ENCODE measurements at regions not wholly inside any gene's neighbourhood (a gene's known extent, or its start where the extent isn't known, plus 50 kb on each side); places are given as distances from the start of the nearest gene placed in this dataset.

DNA sequence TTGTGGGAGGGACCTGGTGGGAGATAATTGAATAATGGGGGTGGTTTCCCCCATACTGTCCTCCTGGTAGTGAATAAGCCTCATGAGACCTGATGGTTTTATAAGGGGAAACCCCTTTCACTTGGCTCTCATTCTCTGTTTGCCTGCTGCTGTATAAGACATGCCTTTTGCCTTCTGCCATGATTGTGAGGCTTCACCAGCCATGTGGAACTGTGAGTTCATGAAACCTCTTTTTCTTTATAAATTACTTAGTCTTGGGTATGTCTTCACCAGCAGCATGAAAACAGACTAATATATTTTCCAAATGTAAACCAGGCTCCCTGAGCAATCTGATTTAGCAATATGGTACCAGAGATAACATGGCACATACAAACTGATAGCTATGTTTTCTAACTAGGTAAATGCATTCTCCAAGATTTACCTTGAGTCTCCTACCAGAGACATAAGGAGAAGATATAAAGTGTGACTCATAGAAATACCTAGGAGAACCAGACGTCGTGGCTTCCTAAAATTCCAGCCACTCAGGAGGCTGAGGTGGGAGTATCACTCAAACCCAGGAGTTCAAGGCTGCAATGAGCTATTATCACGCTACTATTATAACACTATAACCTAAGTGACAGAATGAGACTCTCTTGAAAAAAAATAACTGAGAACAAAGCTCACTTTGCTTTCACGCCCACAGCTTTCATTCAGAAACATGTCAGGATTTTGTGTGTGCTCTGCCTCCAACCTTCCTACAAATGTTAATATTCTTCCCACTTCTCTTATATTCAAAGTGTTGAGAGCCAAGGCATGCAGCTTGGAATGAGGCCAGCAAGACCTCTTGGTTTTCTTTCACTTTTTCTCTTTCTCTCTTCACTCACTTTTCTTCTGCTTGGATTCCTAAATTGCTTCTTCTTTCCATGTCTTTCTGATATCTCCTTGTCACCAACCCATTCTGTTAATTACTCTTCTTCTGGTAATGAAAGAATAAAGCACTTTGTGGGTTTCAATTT, 263.9 kb upstream of the UBE2E3 start:
- no CpG with 5 or more reads among the region's 4 CpGs for WGBS, 2 donors (ENCODE audit: extremely low coverage in 2 of 2, insufficient read length in 2 of 2, insufficient replicate concordance in 1 of 2)
- H3K18ac ChIP-seq (ENCODE audit: low read length): no peak overlapping the region
- H4K8ac ChIP-seq (ENCODE audit: low read depth, low read length): no peak overlapping the region
- no peak overlapping the region for H3K9ac ChIP-seq (ENCODE audit: low read depth, low read length, poor library complexity)
- no peak overlapping the region for H3K23ac ChIP-seq (ENCODE audit: low read depth, low read length, poor library complexity)
- no peak overlapping the region for H3K4ac ChIP-seq (ENCODE audit: low read length)
- H3K27ac ChIP-seq (replicated peaks; ENCODE audit: low read length): no peak overlapping the region
- H3K9me3 ChIP-seq (replicated peaks in 1 of 2; ENCODE audit: control insufficient read depth in 2 of 2, insufficient read depth in 1 of 2, low read depth in 1 of 2, low read length in 2 of 2): peaks cover 0 to 1% of the 10 kb centered on the region in 2 donors
- no peak overlapping the region for H2AFZ ChIP-seq (ENCODE audit: low read length)
- no peaks in the 10 kb centered on the region for H3K36me3 ChIP-seq (replicated peaks in 1 of 2; ENCODE audit: control insufficient read depth in 2 of 2, insufficient read depth in 2 of 2, low read length in 2 of 2)
- no peak overlapping the region for H2BK120ac ChIP-seq (ENCODE audit: low read depth, low read length)
- no peak overlapping the region for H3K4me2 ChIP-seq (ENCODE audit: insufficient read depth, low read length, poor library complexity, severe bottlenecking)
- H3K4me1 ChIP-seq (ENCODE audit: control insufficient read depth in 2 of 2, insufficient read depth in 1 of 2, low read depth in 1 of 2, low read length in 2 of 2): no peaks in the 10 kb centered on the region
- no peak overlapping the region for H2BK5ac ChIP-seq (ENCODE audit: low read length)
- no peak overlapping the region for H3K4me3 ChIP-seq (ENCODE audit: low read length in 2 of 2)
- no peaks in the 10 kb centered on the region for H3K79me1 ChIP-seq (ENCODE audit: low read depth, low read length)
- H3K14ac ChIP-seq (ENCODE audit: low read length): no peak overlapping the region
- no peak overlapping the region for H2BK15ac ChIP-seq (ENCODE audit: low read length)
- no peak for DNase-seq (ENCODE audit: low spot score)
- no peak overlapping the region for H4K91ac ChIP-seq (ENCODE audit: low read depth, low read length, poor library complexity)
- no peak overlapping the region for H2AK5ac ChIP-seq (ENCODE audit: low read depth, low read length)
- no peaks in the 10 kb centered on the region for H3K27me3 ChIP-seq (ENCODE audit: control insufficient read depth in 3 of 3, insufficient read depth in 3 of 3, low read depth in 1 of 3, low read length in 3 of 3)
- H2BK12ac ChIP-seq (ENCODE audit: low read length): no peak overlapping the region

GRCh38 chr2:180715044-180715443, 265.4 kb upstream of the UBE2E3 start:
- no peak overlapping the region for H2BK5ac ChIP-seq (ENCODE audit: low read length)
- no peak overlapping the region for H3K18ac ChIP-seq (ENCODE audit: low read length)
- no peaks in the 10 kb centered on the region for H3K4me1 ChIP-seq (ENCODE audit: control insufficient read depth in 2 of 2, insufficient read depth in 1 of 2, low read depth in 1 of 2, low read length in 2 of 2)
- no peak overlapping the region for H3K14ac ChIP-seq (ENCODE audit: low read length)
- H3K9me3 ChIP-seq (replicated peaks in 1 of 2; ENCODE audit: control insufficient read depth in 2 of 2, insufficient read depth in 1 of 2, low read depth in 1 of 2, low read length in 2 of 2): peaks cover 0 to 1% of the 10 kb centered on the region in 2 donors
- H2AFZ ChIP-seq (ENCODE audit: low read length): no peak overlapping the region
- H2BK120ac ChIP-seq (ENCODE audit: low read depth, low read length): no peak overlapping the region
- no peaks in the 10 kb centered on the region for H3K79me1 ChIP-seq (ENCODE audit: low read depth, low read length)
- H2BK15ac ChIP-seq (ENCODE audit: low read length): no peak overlapping the region
- no peak overlapping the region for H4K8ac ChIP-seq (ENCODE audit: low read depth, low read length)
- H3K27me3 ChIP-seq (ENCODE audit: control insufficient read depth in 3 of 3, insufficient read depth in 3 of 3, low read depth in 1 of 3, low read length in 3 of 3): no peaks in the 10 kb centered on the region
- DNase-seq (ENCODE audit: low spot score): no peak
- no peak overlapping the region for H4K91ac ChIP-seq (ENCODE audit: low read depth, low read length, poor library complexity)
- H3K4ac ChIP-seq (ENCODE audit: low read length): no peak overlapping the region
- H3K4me3 ChIP-seq (ENCODE audit: low read length in 2 of 2): no peak overlapping the region
- H3K4me2 ChIP-seq (ENCODE audit: insufficient read depth, low read length, poor library complexity, severe bottlenecking): no peak overlapping the region
- H2BK12ac ChIP-seq (ENCODE audit: low read length): no peak overlapping the region
- no peak overlapping the region for H2AK5ac ChIP-seq (ENCODE audit: low read depth, low read length)
- no peak overlapping the region for H3K9ac ChIP-seq (ENCODE audit: low read depth, low read length, poor library complexity)
- no peak overlapping the region for H3K27ac ChIP-seq (replicated peaks; ENCODE audit: low read length)
- H3K23ac ChIP-seq (ENCODE audit: low read depth, low read length, poor library complexity): no peak overlapping the region
- H3K36me3 ChIP-seq (replicated peaks in 1 of 2; ENCODE audit: control insufficient read depth in 2 of 2, insufficient read depth in 2 of 2, low read length in 2 of 2): no peaks in the 10 kb centered on the region
- WGBS, 2 donors (ENCODE audit: extremely low coverage in 2 of 2, insufficient read length in 2 of 2, insufficient replicate concordance in 1 of 2): no CpG with 5 or more reads among the region's 1 CpG

- H3K4me1 ChIP-seq (ENCODE audit: control insufficient read depth in 2 of 2, insufficient read depth in 1 of 2, low read depth in 1 of 2, low read length in 2 of 2): peaks cover 0 to 5% of the 10 kb centered on the region in 2 donors
- H2BK120ac ChIP-seq (ENCODE audit: low read depth, low read length): no peak overlapping the region
- H2BK12ac ChIP-seq (ENCODE audit: low read length): no peak overlapping the region
- no peak overlapping the region for H3K9ac ChIP-seq (ENCODE audit: low read depth, low read length, poor library complexity)
- H3K4me3 ChIP-seq (ENCODE audit: low read length in 2 of 2): no peak overlapping the region
- H3K36me3 ChIP-seq (replicated peaks in 1 of 2; ENCODE audit: control insufficient read depth in 2 of 2, insufficient read depth in 2 of 2, low read length in 2 of 2): no peaks in the 10 kb centered on the region
- no peak overlapping the region for H4K91ac ChIP-seq (ENCODE audit: low read depth, low read length, poor library complexity)
- no peak overlapping the region for H3K4me2 ChIP-seq (ENCODE audit: insufficient read depth, low read length, poor library complexity, severe bottlenecking)
- DNase-seq (ENCODE audit: low spot score): no peak
- H4K8ac ChIP-seq (ENCODE audit: low read depth, low read length): no peak overlapping the region
- H3K4ac ChIP-seq (ENCODE audit: low read length): no peak overlapping the region
- H3K27ac ChIP-seq (replicated peaks; ENCODE audit: low read length): no peak overlapping the region
- no peak overlapping the region for H2AFZ ChIP-seq (ENCODE audit: low read length)
- H3K14ac ChIP-seq (ENCODE audit: low read length): no peak overlapping the region
- peaks cover 0 to 1% of the 10 kb centered on the region in 2 donors for H3K9me3 ChIP-seq (replicated peaks in 1 of 2; ENCODE audit: control insufficient read depth in 2 of 2, insufficient read depth in 1 of 2, low read depth in 1 of 2, low read length in 2 of 2)
- H3K23ac ChIP-seq (ENCODE audit: low read depth, low read length, poor library complexity): no peak overlapping the region
- WGBS, 2 donors (ENCODE audit: extremely low coverage in 2 of 2, insufficient read length in 2 of 2, insufficient replicate concordance in 1 of 2): no CpG with 5 or more reads among the region's 5 CpGs
- no peaks in the 10 kb centered on the region for H3K27me3 ChIP-seq (ENCODE audit: control insufficient read depth in 3 of 3, insufficient read depth in 3 of 3, low read depth in 1 of 3, low read length in 3 of 3)
- no peaks in the 10 kb centered on the region for H3K79me1 ChIP-seq (ENCODE audit: low read depth, low read length)
- H2BK5ac ChIP-seq (ENCODE audit: low read length): no peak overlapping the region
- H3K18ac ChIP-seq (ENCODE audit: low read length): no peak overlapping the region
- no peak overlapping the region for H2AK5ac ChIP-seq (ENCODE audit: low read depth, low read length)
- H2BK15ac ChIP-seq (ENCODE audit: low read length): no peak overlapping the region
Measured at GRCh38 chr2:180709392-180710145, 270.8 kb upstream of the UBE2E3 start.

DNA sequence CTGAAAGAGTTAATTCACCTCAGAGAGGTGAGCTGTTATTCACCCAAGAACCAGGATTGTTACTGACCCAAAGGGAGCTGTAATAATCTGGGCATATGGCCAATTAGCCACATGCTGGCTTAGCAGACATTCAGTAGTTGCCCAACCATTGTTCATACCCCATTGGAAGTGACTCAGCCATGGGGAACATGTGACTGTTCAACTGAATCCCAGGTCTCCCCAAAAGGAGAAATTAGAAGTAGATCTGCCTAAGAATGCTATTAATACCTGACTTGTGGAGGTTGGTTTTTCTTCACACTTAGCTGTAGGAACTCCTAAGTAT, 272.6 kb upstream of the UBE2E3 start:
- Histone ChIP-seq H4K8ac (ENCODE audit: low read depth, low read length) (no peak overlapping the region), H3K4me3 (ENCODE audit: low read length in 2 of 2) (no peak overlapping the region), H3K36me3 (replicated peaks in 1 of 2; ENCODE audit: control insufficient read depth in 2 of 2, insufficient read depth in 2 of 2, low read length in 2 of 2) (no peaks in the 10 kb centered on the region), H3K4ac (ENCODE audit: low read length) (no peak overlapping the region), H3K27me3 (ENCODE audit: control insufficient read depth in 3 of 3, insufficient read depth in 3 of 3, low read depth in 1 of 3, low read length in 3 of 3) (no peaks in the 10 kb centered on the region), H2BK5ac (ENCODE audit: low read length) (no peak overlapping the region), H2BK120ac (ENCODE audit: low read depth, low read length) (no peak overlapping the region), H3K9me3 (replicated peaks in 1 of 2; ENCODE audit: control insufficient read depth in 2 of 2, insufficient read depth in 1 of 2, low read depth in 1 of 2, low read length in 2 of 2) (no peaks in the 10 kb centered on the region), H2BK12ac (ENCODE audit: low read length) (no peak overlapping the region), H4K91ac (ENCODE audit: low read depth, low read length, poor library complexity) (no peak overlapping the region), H3K23ac (ENCODE audit: low read depth, low read length, poor library complexity) (no peak overlapping the region), H3K14ac (ENCODE audit: low read length) (no peak overlapping the region), H3K27ac (replicated peaks; ENCODE audit: low read length) (peak overlapping the region; percentile 24), H3K4me2 (ENCODE audit: insufficient read depth, low read length, poor library complexity, severe bottlenecking) (no peak overlapping the region), H3K4me1 (ENCODE audit: control insufficient read depth in 2 of 2, insufficient read depth in 1 of 2, low read depth in 1 of 2, low read length in 2 of 2) (peaks cover 0 to 5% of the 10 kb centered on the region in 2 donors), H3K79me1 (ENCODE audit: low read depth, low read length) (no peaks in the 10 kb centered on the region), H2BK15ac (ENCODE audit: low read length) (no peak overlapping the region), H3K9ac (ENCODE audit: low read depth, low read length, poor library complexity) (no peak overlapping the region), H2AFZ (ENCODE audit: low read length) (no peak overlapping the region), H3K18ac (ENCODE audit: low read length) (no peak overlapping the region), H2AK5ac (ENCODE audit: low read depth, low read length) (no peak overlapping the region)
- DNase-seq (ENCODE audit: low spot score): peak; percentile 26

All from neuronal stem cell (in vitro differentiated cells).